DMS53 (cell line): ENCODE measurements at regions not wholly inside any gene's neighbourhood (a gene's known extent, or its start where the extent isn't known, plus 50 kb on each side); places are given as distances from the start of the nearest gene placed in this dataset.

Experiments
- DNase-seq: peaks from one replicate; lab custom pipeline; 2025; lab: John Stamatoyannopoulos, UW

GRCh38 chr2:126315828-126316227 lies 340.1 kb upstream of the GYPC start:
- DNase-seq, result no peak

GRCh38 chr2:126317790-126318431 lies 338.0 kb upstream of the GYPC start:
- DNase-seq, result no peak

DNA sequence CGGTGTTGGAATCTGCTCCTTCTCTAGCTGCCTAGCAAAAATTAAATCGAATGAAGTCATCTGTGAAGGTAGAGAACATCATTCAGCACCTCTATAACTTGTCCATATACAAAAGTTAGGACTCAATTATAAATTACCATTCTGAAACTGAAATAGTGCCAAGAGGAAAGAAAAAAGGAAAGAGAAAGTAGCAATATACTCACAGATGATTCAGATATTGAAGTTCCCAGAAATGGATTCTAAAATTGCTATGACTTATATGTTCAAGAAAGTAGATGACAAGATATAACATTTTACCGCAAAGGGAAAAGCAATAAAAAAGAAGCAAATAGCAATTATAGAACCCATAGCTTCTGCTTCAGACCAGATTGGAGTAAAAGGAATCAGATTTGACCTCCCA lies 333.6 kb upstream of the GYPC start:
- DNase-seq, result no peak

DNA sequence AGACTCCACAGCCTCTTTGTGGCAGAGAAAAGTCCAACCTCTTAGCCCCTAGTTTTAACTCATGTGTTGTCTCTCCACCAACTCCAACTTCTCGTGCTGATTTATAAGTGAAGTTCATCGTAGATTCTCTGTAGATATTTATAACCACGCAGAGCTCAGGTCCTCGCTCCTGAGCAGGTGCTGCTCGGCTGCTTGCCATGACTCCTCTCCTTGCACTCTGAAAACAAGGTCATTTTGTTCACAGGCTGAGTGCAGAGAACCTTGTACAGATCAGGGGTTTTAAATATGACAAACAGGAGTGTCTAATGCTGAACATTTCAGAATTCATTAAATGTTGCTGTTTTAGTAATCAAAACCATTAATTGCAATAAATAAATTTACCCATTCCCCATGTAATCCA lies 330.8 kb upstream of the GYPC start:
- no peak for DNase-seq

DNA sequence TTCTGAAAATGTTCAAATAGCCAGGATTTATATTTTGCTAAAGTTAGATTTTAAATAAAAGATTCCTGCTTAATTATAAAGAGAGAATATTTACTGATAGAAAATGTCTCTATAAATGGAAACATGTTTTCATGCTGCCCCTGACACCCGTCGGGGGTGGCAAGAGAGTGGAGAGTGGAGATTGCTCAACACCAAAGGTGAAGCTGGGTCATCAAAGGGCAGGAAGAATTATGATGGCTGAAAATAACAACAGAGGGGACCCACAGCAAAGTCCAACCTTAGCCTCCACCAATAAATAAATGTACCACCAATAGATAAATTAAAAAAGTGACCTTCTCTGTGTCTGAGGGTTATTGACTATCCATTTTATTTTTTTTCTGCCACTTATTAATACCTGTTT lies 326.8 kb upstream of the GYPC start:
- no peak for DNase-seq

DNA sequence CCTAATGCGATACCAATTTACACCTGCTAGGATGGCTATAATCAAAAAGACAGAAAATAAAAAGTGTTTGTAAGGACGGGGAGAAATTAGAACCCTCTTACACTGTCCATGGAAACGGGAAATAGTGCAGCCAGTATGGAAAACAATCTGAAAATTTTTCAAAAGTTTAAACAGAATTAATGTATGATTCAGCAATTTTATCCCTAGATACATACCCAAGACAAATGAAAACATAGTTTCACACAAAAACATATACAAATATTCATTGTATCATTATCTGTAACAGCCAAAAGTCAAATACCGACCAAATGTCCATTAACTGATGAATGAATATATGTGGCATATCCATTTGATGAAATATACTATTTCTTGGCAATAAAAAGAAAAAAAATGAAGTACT lies 313.5 kb upstream of the GYPC start:
- DNase-seq, result no peak

GRCh38 chr2:126343136-126343535 lies 312.8 kb upstream of the GYPC start:
- DNase-seq, result no peak

DNA sequence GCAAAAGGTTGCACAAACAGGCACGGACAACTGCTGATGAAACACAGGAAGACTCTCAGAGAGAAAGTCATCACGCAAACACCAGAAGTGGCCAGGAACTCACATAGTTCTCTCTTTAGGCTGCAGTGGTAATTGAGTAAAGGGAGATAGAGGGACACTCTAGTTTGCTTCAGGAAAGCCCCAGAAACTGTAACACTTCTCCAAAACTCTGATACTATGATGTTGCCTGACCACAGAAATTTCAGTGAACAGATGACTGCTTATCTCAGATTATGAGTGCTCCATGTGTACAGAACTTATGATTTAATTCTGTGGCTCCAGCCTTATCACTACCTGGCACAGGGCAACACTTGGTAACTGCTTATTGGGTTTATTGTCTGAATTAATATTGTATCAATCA lies 311.5 kb upstream of the GYPC start:
- DNase-seq, result no peak

GRCh38 chr2:126345691-126346090 lies 310.3 kb upstream of the GYPC start:
- no peak for DNase-seq

DNA sequence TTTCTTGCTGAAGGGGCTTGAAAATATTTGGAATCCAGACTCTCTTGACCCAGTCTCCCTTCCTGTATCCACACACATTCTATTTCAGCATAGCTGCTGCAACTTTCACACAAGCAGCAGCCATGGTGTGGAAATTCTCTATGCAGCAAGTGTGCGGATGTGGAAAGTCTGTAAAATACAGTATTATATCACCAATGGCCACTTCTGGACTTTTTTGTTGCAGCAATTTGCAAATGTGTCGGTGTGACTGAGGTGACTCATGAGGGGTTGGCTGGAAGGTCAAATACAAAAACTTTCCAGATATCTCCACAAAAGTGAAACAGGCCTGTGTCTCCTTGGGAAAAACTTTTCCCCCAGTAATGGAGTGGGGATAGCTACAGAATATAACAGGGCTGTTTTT lies 299.3 kb upstream of the GYPC start:
- no peak for DNase-seq

DNA sequence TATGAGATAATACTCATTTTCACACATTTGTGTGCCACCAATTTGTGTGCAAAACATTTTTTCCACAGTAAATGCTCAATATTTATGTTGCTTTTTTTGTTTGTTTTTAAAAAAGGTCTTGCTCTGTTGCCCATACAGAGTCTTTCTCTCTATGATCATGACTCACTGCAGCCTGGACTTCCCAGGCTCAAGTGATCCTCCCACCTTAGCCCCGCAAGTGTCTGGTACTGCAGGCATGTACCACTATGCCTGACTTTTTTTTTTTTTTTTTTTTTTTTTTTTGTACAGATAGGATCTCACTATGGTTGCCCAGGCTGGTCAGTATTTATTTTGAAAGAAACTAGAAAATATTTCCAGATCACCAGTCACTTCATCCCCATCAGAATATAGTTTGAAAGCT lies 297.8 kb upstream of the GYPC start:
- peak; percentile 40 for DNase-seq

DNA sequence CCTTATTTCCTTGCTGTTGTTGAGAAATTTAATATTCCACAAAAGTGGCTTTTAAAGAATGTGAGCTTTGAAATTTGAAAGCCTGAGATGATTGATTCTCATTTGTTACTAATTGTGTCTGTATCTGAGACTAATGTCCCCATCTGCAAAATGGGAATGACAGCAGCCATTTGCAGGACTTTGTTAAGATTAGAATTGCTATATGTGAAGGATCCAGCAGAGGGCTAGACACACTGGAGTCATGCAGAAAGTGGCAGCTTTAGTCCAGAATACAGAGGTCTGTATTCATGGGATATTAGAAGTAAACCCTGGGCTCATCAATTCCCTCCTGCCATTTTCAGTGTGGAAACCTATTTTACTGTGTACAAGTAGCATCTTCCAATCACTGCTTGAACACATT lies 296.5 kb upstream of the GYPC start:
- peak; percentile 59 for DNase-seq

DNA sequence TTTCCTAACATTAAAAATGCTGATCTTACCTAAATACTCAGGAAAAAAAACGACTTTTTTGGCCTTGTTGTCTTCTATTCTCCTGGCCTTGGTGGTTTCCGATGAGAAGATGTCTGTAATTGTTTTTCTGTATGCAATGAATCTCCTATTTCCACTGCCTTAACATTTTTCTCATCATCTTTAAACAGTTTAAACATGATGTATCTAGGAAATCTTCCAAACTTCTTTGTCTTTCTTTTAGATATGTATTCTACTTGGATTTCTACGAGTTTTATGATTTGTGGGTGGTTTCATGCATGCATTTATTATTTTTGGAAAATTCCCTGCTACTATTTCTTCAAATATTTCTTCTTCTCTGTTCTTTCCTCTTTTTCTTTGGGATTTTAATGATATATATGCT lies 288.6 kb upstream of the GYPC start:
- no peak for DNase-seq

- DNase-seq, result peak; percentile 43
These were observed 287.2 kb upstream of the GYPC start for GRCh38 chr2:126368758-126369157.

- no peak for DNase-seq
These were observed 285.8 kb upstream of the GYPC start for GRCh38 chr2:126370201-126370600.

- no peak for DNase-seq
These were observed 283.6 kb upstream of the GYPC start for GRCh38 chr2:126372406-126372805.

DNA sequence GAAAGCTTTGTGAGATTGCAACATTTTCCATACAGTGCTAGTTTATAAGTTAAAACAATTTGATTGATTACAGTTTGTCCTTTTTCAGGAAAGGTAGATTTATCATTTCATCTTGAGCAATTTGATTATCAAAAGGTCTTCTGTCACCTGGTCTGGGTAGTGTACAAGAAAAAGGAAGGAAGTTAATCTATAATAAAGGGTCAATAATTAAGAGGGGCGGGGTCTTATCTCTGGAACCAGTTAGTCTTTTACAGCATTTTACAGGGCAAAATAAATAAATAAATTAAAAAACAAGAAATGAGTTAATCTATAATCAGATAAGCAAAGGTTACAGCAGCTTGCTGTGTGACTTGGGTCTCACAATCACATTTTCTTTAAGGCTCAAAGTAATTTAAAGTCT lies 277.8 kb upstream of the GYPC start:
- DNase-seq, result no peak

DNA sequence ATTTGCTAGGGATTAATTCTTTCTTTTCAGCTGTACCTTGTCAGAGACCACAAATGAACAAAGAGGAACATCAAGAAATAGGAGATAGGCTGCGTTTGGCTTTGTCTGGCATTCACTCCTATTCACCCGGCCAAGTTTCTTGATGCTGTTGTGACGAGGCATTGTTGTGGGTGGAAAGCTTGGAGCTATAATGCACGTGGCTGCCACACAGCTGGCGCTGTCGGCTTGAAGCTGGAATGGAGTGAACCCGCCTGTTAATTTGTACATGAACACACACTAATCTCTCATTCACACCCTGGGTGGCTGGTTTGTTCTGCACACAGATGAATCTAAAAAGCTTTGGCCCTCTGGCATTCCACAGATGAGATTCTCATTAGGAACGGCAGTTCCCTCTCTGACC lies 274.9 kb upstream of the GYPC start:
- no peak for DNase-seq

DNA sequence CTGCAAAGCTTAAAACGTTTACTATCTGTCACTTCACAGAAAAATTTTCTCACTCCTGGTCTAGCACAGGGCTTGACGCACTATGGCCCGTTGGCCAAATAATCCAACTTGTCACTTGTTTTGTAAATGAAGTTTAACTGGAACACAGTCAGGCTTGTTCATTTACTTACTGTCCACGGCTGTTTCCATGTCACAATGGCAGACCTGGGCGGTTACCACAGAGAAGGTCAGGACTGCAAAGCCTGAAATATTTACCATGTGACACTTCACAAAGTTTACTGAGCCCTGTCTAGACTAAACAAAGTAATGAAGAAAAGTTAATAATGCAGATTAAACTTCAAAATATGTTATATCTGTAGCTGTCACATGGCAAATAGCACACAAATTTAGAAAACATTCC lies 273.0 kb upstream of the GYPC start:
- no peak for DNase-seq

DNA sequence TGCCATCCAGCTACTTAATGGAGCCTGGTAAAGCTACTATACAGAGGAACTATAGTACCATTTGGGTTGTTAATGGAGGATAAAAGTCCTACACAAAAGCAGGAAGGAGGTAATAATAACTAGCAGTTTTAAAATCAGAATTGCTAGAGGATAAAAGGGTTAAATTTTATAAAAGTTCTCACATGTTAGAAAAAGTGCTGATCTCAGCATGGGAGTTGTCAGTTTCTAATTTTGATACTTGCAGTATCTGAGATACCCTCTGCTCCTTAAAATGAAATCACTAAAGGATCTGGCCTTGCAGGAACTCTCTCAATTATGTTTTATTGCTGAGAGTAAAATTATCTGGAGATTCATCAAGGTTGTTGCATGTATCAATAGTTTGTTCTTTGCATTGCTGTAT lies 272.2 kb upstream of the GYPC start:
- no peak for DNase-seq

- no peak for DNase-seq
These were observed 270.5 kb upstream of the GYPC start for GRCh38 chr2:126385441-126385840.

GRCh38 chr2:126385983-126386382 lies 270.0 kb upstream of the GYPC start:
- DNase-seq, result no peak

GRCh38 chr2:126389446-126389845 lies 266.5 kb upstream of the GYPC start:
- DNase-seq, result no peak

DNA sequence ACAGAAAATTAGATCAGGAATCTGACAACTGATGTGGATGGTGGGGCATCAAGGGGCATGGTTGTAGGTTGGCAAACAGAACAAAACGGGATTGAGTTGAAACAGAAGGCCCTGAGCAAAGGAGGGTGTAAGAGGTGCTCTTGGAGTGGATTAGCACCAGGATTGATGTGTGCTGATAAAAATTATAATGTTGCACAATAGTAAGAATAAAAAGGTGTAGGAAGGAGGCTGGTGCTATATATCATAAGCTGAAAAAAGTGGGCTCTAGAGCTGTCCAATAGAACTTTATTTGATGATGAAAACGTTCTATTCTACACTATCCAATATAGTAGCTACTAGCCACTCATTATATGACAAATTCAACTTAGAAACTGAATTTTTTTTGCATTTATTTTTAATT lies 263.1 kb upstream of the GYPC start:
- DNase-seq, result no peak

- DNase-seq, result peak; percentile 39
These were observed 257.0 kb upstream of the GYPC start for GRCh38 chr2:126399001-126399400.
